PC-3 (cell line): ENCODE measurements at regions not wholly inside any gene's neighbourhood (a gene's known extent, or its start where the extent isn't known, plus 50 kb on each side); places are given as distances from the start of the nearest gene placed in this dataset.

ENCODE experiments used
- EZH2 ChIP-seq: fragments of 300-600 bp; sonication (generic); IDR thresholded peaks from one replicate; pipeline ENCODE4 v1.6.1; 2017; ENCODE audit warnings: antibody characterized with exemption, mild to moderate bottlenecking, low read length; ENCODE audit not compliant: unreplicated experiment
- TF ChIP-seq, protein P1 (sequence below): fragments of 300-600 bp; sonication (generic); conservative IDR thresholded peaks from 2 replicates; pipeline ENCODE4 v1.5.1; 2017; ENCODE audit warnings: antibody characterized with exemption, low read depth, mild to moderate bottlenecking, low read length

DNA sequence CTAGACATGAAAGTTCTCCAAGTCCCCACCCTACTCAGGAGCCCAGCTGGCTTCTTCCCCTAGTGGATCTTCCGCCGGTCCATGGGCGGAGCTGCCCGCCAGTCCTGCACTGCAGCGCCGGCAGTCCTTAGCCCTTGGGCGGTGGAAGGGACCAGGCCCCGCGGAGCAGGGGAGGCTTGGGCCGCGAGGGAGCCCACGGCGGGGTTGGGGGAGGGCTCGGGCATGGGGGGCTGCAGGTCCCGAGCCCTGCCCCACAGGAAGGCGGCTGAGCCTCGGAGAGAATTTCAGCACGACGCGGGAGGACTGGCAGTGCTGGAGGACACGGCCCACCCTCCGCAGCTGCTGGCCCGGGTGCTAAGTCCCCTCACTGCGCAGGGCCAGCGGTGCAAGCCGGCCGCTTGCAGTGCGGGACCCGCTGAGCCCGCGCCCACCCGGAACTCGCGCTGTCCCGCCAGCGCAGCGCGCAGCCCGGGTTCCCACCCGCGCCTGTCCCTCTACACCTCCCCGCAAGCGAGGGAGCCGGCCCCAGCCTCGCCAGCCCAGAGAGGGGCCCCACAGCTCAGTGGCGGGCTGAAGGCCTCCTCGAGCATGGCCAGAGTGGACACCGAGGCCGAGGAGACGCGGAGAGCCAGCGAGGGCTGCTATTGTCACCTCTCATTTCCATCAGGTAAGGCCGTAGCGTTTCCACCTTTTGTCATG lies 1398.6 kb downstream of the MRPL39 start:
- TF ChIP-seq, protein P1, sequence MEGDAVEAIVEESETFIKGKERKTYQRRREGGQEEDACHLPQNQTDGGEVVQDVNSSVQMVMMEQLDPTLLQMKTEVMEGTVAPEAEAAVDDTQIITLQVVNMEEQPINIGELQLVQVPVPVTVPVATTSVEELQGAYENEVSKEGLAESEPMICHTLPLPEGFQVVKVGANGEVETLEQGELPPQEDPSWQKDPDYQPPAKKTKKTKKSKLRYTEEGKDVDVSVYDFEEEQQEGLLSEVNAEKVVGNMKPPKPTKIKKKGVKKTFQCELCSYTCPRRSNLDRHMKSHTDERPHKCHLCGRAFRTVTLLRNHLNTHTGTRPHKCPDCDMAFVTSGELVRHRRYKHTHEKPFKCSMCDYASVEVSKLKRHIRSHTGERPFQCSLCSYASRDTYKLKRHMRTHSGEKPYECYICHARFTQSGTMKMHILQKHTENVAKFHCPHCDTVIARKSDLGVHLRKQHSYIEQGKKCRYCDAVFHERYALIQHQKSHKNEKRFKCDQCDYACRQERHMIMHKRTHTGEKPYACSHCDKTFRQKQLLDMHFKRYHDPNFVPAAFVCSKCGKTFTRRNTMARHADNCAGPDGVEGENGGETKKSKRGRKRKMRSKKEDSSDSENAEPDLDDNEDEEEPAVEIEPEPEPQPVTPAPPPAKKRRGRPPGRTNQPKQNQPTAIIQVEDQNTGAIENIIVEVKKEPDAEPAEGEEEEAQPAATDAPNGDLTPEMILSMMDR = no peak
- no peak for TF ChIP-seq EZH2
